ENCODE measurements at regions not wholly inside any gene's neighbourhood (a gene's known extent, or its start where the extent isn't known, plus 50 kb on each side); places are given as distances from the start of the nearest gene placed in this dataset.
"Not testable (repeated sequence)": the region's sequence is repeated elsewhere in the genome, so short reads cannot be mapped to it uniquely, and the experiment has no call there.

DNA sequence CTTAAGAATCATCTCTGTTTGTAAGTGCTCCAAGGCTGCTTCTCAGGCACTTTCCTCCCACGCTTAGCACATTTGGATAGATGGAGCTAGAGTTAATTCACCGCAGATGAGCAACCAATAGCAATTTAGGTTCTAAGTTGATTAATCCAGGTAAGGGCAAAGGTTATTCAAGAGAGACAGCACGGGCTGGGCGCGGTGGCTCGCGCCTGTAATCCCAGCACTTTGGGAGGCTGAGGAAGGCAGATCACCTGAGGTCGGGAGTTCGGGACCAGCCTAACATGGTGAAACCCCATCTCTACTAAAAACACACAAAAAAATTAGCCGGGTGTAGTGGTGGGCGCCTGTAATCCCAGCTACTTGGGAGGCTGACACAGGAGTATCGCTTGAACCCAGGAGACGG lies 54.5 kb upstream of the UNC13C start:
- H3K27ac ChIP-seq (ENCODE audit: low read depth, low read length, severe bottlenecking); H3K36me3 ChIP-seq (ENCODE audit: control insufficient read depth, insufficient read depth, low read length); H3K9me3 ChIP-seq (ENCODE audit: control insufficient read depth, low read length); H3K4me3 ChIP-seq (ENCODE audit: extremely low read depth, insufficient read depth, low read length, poor library complexity, severe bottlenecking); H3K4me1 ChIP-seq (ENCODE audit: control insufficient read depth, insufficient read depth, low read length, poor library complexity, severe bottlenecking): not testable (repeated sequence)
- WGBS, 2 experiments (ENCODE audit: insufficient coverage in 2 of 2): 92 to 96% methylated on average over 6 to 7 of the region's 13 CpGs

- no peaks in the 10 kb centered on the region for H3K9me3 ChIP-seq (ENCODE audit: control insufficient read depth, low read length)
- no peaks in the 10 kb centered on the region for H3K4me1 ChIP-seq (ENCODE audit: control insufficient read depth, insufficient read depth, low read length, poor library complexity, severe bottlenecking)
- WGBS, 2 experiments (ENCODE audit: insufficient coverage in 2 of 2): 71 to 77% methylated on average over 4 to 6 of the region's 11 CpGs
- no peak overlapping the region for H3K4me3 ChIP-seq (ENCODE audit: extremely low read depth, insufficient read depth, low read length, poor library complexity, severe bottlenecking)
- no peak overlapping the region for H3K27ac ChIP-seq (ENCODE audit: low read depth, low read length, severe bottlenecking)
- no peaks in the 10 kb centered on the region for H3K36me3 ChIP-seq (ENCODE audit: control insufficient read depth, insufficient read depth, low read length)
Observed at GRCh38 chr15:53918180-53919079, 59.8 kb upstream of the UNC13C start.

- Histone ChIP-seq H3K36me3 (ENCODE audit: control insufficient read depth, insufficient read depth, low read length) (no peaks in the 10 kb centered on the region), H3K9me3 (ENCODE audit: control insufficient read depth, low read length) (no peaks in the 10 kb centered on the region), H3K27ac (ENCODE audit: low read depth, low read length, severe bottlenecking) (no peak overlapping the region), H3K4me3 (ENCODE audit: extremely low read depth, insufficient read depth, low read length, poor library complexity, severe bottlenecking) (no peak overlapping the region), H3K4me1 (ENCODE audit: control insufficient read depth, insufficient read depth, low read length, poor library complexity, severe bottlenecking) (no peaks in the 10 kb centered on the region)
- WGBS, 2 experiments (ENCODE audit: insufficient coverage in 2 of 2): 76 to 83% methylated on average over 2 of the region's 2 CpGs
Observed at GRCh38 chr15:53917109-53917508, 61.1 kb upstream of the UNC13C start.

DNA sequence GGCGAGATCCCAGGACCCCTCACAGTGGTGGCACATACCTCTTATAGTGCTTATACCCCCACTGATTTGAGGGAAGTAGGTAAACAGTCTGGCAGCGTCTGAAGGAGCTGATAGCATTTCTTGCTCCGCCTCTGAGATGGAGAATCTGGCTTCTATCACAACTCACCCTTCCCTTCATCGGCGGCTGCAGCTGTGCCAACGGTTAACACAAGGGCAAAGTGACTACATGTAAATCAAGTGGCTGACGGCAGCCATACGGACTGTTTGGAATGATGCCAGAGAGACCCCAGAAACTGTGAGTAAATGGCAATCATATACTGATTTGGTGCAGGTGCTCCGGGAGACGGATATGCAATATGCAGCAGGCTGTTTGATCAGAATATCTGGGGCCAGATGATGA lies 66.8 kb upstream of the UNC13C start:
- Histone ChIP-seq H3K36me3 (ENCODE audit: control insufficient read depth, insufficient read depth, low read length) (no peaks in the 10 kb centered on the region), H3K4me3 (ENCODE audit: extremely low read depth, insufficient read depth, low read length, poor library complexity, severe bottlenecking) (no peak overlapping the region), H3K9me3 (ENCODE audit: control insufficient read depth, low read length) (no peaks in the 10 kb centered on the region), H3K4me1 (ENCODE audit: control insufficient read depth, insufficient read depth, low read length, poor library complexity, severe bottlenecking) (no peaks in the 10 kb centered on the region), H3K27ac (ENCODE audit: low read depth, low read length, severe bottlenecking) (no peak overlapping the region)
- WGBS, 2 experiments (ENCODE audit: insufficient coverage in 2 of 2): 83 to 92% methylated on average over 8 to 9 of the region's 10 CpGs

DNA sequence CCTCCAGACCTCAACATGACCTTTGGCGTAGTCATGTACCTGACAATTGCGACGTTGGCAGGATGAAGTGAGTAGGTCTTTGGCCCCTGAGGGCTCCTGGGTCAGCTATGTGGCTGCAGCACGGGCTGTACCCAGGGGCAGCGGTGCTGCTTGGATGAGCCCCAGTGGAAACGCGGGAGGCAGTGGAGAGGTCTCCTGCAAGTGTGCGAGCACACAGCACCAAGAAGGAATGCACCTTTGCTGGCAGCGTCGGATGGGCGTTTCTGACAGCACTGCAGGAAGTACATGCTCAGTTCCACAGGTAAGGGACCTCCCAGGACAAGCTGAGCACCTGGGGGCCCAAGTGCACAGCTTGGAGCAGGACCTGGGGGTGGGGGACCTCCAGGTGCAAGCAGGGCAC lies 67.4 kb upstream of the UNC13C start:
- Histone ChIP-seq H3K9me3 (ENCODE audit: control insufficient read depth, low read length) (no peaks in the 10 kb centered on the region), H3K4me3 (ENCODE audit: extremely low read depth, insufficient read depth, low read length, poor library complexity, severe bottlenecking) (no peak overlapping the region), H3K4me1 (ENCODE audit: control insufficient read depth, insufficient read depth, low read length, poor library complexity, severe bottlenecking) (no peaks in the 10 kb centered on the region), H3K27ac (ENCODE audit: low read depth, low read length, severe bottlenecking) (no peak overlapping the region), H3K36me3 (ENCODE audit: control insufficient read depth, insufficient read depth, low read length) (no peaks in the 10 kb centered on the region)
- 92 to 94% methylated on average over 10 to 11 of the region's 11 CpGs for WGBS, 2 experiments (ENCODE audit: insufficient coverage in 2 of 2)

GRCh38 chr15:53910236-53910849 lies 67.9 kb upstream of the UNC13C start:
- Histone ChIP-seq H3K9me3 (ENCODE audit: control insufficient read depth, low read length) (no peaks in the 10 kb centered on the region), H3K27ac (ENCODE audit: low read depth, low read length, severe bottlenecking) (no peak overlapping the region), H3K36me3 (ENCODE audit: control insufficient read depth, insufficient read depth, low read length) (no peaks in the 10 kb centered on the region), H3K4me1 (ENCODE audit: control insufficient read depth, insufficient read depth, low read length, poor library complexity, severe bottlenecking) (no peaks in the 10 kb centered on the region), H3K4me3 (ENCODE audit: extremely low read depth, insufficient read depth, low read length, poor library complexity, severe bottlenecking) (no peak overlapping the region)
- 81 to 96% methylated on average over 7 to 9 of the region's 12 CpGs for WGBS, 2 experiments (ENCODE audit: insufficient coverage in 2 of 2)

GRCh38 chr15:53903129-53903528 lies 75.1 kb upstream of the UNC13C start:
- no peaks in the 10 kb centered on the region for H3K4me1 ChIP-seq (ENCODE audit: control insufficient read depth, insufficient read depth, low read length, poor library complexity, severe bottlenecking)
- H3K36me3 ChIP-seq (ENCODE audit: control insufficient read depth, insufficient read depth, low read length): no peaks in the 10 kb centered on the region
- H3K4me3 ChIP-seq (ENCODE audit: extremely low read depth, insufficient read depth, low read length, poor library complexity, severe bottlenecking): no peak overlapping the region
- no CpG with 5 or more reads among the region's 1 CpG for WGBS, 2 experiments (ENCODE audit: insufficient coverage in 2 of 2)
- H3K9me3 ChIP-seq (ENCODE audit: control insufficient read depth, low read length): no peaks in the 10 kb centered on the region
- no peak overlapping the region for H3K27ac ChIP-seq (ENCODE audit: low read depth, low read length, severe bottlenecking)

GRCh38 chr15:53893468-53893867 lies 84.8 kb upstream of the UNC13C start:
- H3K27ac ChIP-seq (ENCODE audit: low read depth, low read length, severe bottlenecking); H3K9me3 ChIP-seq (ENCODE audit: control insufficient read depth, low read length); H3K4me1 ChIP-seq (ENCODE audit: control insufficient read depth, insufficient read depth, low read length, poor library complexity, severe bottlenecking); H3K36me3 ChIP-seq (ENCODE audit: control insufficient read depth, insufficient read depth, low read length); H3K4me3 ChIP-seq (ENCODE audit: extremely low read depth, insufficient read depth, low read length, poor library complexity, severe bottlenecking): not testable (repeated sequence)
- 92 to 94% methylated on average over 2 of the region's 2 CpGs for WGBS, 2 experiments (ENCODE audit: insufficient coverage in 2 of 2)

- H3K9me3 ChIP-seq (ENCODE audit: control insufficient read depth, low read length); H3K36me3 ChIP-seq (ENCODE audit: control insufficient read depth, insufficient read depth, low read length); H3K27ac ChIP-seq (ENCODE audit: low read depth, low read length, severe bottlenecking); H3K4me1 ChIP-seq (ENCODE audit: control insufficient read depth, insufficient read depth, low read length, poor library complexity, severe bottlenecking); H3K4me3 ChIP-seq (ENCODE audit: extremely low read depth, insufficient read depth, low read length, poor library complexity, severe bottlenecking): not testable (repeated sequence)
- WGBS, 2 experiments (ENCODE audit: insufficient coverage in 2 of 2): no CpG with 5 or more reads among the region's 3 CpGs
Observed at GRCh38 chr15:53891862-53892261, 86.4 kb upstream of the UNC13C start.

GRCh38 chr15:53884441-53884840 lies 93.8 kb upstream of the UNC13C start:
- Histone ChIP-seq H3K36me3 (ENCODE audit: control insufficient read depth, insufficient read depth, low read length) (no peaks in the 10 kb centered on the region), H3K27ac (ENCODE audit: low read depth, low read length, severe bottlenecking) (no peak overlapping the region), H3K9me3 (ENCODE audit: control insufficient read depth, low read length) (no peaks in the 10 kb centered on the region), H3K4me3 (ENCODE audit: extremely low read depth, insufficient read depth, low read length, poor library complexity, severe bottlenecking) (no peak overlapping the region), H3K4me1 (ENCODE audit: control insufficient read depth, insufficient read depth, low read length, poor library complexity, severe bottlenecking) (no peaks in the 10 kb centered on the region)
- 100% methylated on average over 1 of the region's 2 CpGs; no CpG with 5 or more reads in 1 of the 2 experiments for WGBS, 2 experiments (ENCODE audit: insufficient coverage in 2 of 2)

GRCh38 chr15:53882311-53882710 lies 95.9 kb upstream of the UNC13C start:
- no peak overlapping the region for H3K27ac ChIP-seq (ENCODE audit: low read depth, low read length, severe bottlenecking)
- H3K36me3 ChIP-seq (ENCODE audit: control insufficient read depth, insufficient read depth, low read length): no peaks in the 10 kb centered on the region
- no CpG with 5 or more reads among the region's 1 CpG for WGBS, 2 experiments (ENCODE audit: insufficient coverage in 2 of 2)
- no peaks in the 10 kb centered on the region for H3K9me3 ChIP-seq (ENCODE audit: control insufficient read depth, low read length)
- no peak overlapping the region for H3K4me3 ChIP-seq (ENCODE audit: extremely low read depth, insufficient read depth, low read length, poor library complexity, severe bottlenecking)
- H3K4me1 ChIP-seq (ENCODE audit: control insufficient read depth, insufficient read depth, low read length, poor library complexity, severe bottlenecking): no peaks in the 10 kb centered on the region

All from mesodermal cell (in vitro differentiated cells).